ENCODE measurements at regions not wholly inside any gene's neighbourhood (a gene's known extent, or its start where the extent isn't known, plus 50 kb on each side); places are given as distances from the start of the nearest gene placed in this dataset.

- no peak overlapping the region for H3K27ac ChIP-seq (ENCODE audit: low read length)
- TF ChIP-seq TCF7L2 (IDR thresholded peaks at IDR 0.05; ENCODE audit: low read depth, low read length) (no peak), SIN3A (IDR thresholded peaks at IDR 0.05; ENCODE audit: borderline replicate concordance, insufficient read depth, low read depth, low read length) (no peak), REST (IDR thresholded peaks at IDR 0.05; ENCODE audit: insufficient read depth in 1 of 2, low read depth in 2 of 2, low read length in 1 of 2) (no peak)
- H3K9me3 ChIP-seq (ENCODE audit: control insufficient read depth, insufficient read depth, low read depth, low read length): no peaks in the 10 kb centered on the region
- no peaks in the 10 kb centered on the region for H3K36me3 ChIP-seq (ENCODE audit: control insufficient read depth, insufficient read depth, low read length)
- ATAC-seq (no peak), DNase-seq (ENCODE audit: low read depth, low spot score) (no peak)
- no peaks in the 10 kb centered on the region for H3K27me3 ChIP-seq (ENCODE audit: control insufficient read depth, insufficient read depth, low read length)
- ChIA-PET POLR2A (no interaction called here), CTCF (no interaction called here)
- in situ Hi-C loops (cut with HindIII; ENCODE audit: low pct_unique_long_range_greater_than_20kb, low sequenced_read_pairs) (no loop called here), intact Hi-C loops (cut with micrococcal nuclease; ENCODE audit: unreplicated experiment) (no loop called here)
- H3K4me1 ChIP-seq (ENCODE audit: control insufficient read depth, insufficient read depth, low read length): no peaks in the 10 kb centered on the region
- BruUV-seq (replicated peaks): no TSS peak
- no peak overlapping the region for H3K4me3 ChIP-seq (ENCODE audit: low read depth in 2 of 2, low read length in 2 of 2)
Observed at GRCh38 chr9:16357828-16358227, 512.6 kb downstream of the BNC2 start.

DNA sequence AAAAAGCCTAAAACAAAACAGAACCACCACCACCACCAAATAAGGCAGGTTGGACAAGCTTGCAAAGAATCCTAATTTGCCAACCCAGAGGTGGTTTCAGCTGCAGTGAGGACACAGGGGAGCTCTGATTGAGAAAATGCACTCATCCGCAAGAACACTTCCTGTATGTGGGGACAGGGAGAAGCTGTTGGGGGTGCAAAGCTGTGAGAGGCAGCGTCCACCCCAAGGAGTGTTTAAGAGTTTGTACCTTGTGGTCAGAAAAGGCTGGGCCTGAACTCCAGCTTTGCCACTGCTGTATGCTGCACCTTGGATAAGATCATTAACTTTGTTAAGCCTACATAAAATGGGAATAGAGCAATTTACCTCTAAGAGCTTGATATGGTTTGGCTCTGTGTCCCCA is 511.7 kb downstream of the BNC2 start:
- no peak overlapping the region for H3K27ac ChIP-seq (ENCODE audit: low read length)
- ChIA-PET CTCF (no interaction called here), POLR2A (no interaction called here)
- H3K9me3 ChIP-seq (ENCODE audit: control insufficient read depth, insufficient read depth, low read depth, low read length): no peaks in the 10 kb centered on the region
- in situ Hi-C loops (cut with HindIII; ENCODE audit: low pct_unique_long_range_greater_than_20kb, low sequenced_read_pairs) (no loop called here), intact Hi-C loops (cut with micrococcal nuclease; ENCODE audit: unreplicated experiment) (no loop called here)
- DNase-seq (ENCODE audit: low read depth, low spot score) (no peak), ATAC-seq (no peak)
- no peak overlapping the region for H3K4me3 ChIP-seq (ENCODE audit: low read depth in 2 of 2, low read length in 2 of 2)
- TF ChIP-seq SIN3A (IDR thresholded peaks at IDR 0.05; ENCODE audit: borderline replicate concordance, insufficient read depth, low read depth, low read length): no peak
- no peak for TF ChIP-seq POLR2AphosphoS5 (IDR thresholded peaks at IDR 0.05; ENCODE audit: low read depth, low read length)
- TF ChIP-seq CTCF (IDR thresholded peaks at IDR 0.05): no peak
- TF ChIP-seq TCF7L2 (IDR thresholded peaks at IDR 0.05; ENCODE audit: low read depth, low read length): no peak
- TF ChIP-seq REST (IDR thresholded peaks at IDR 0.05; ENCODE audit: insufficient read depth in 1 of 2, low read depth in 2 of 2, low read length in 1 of 2): no peak
- H3K36me3 ChIP-seq (ENCODE audit: control insufficient read depth, insufficient read depth, low read length): no peaks in the 10 kb centered on the region
- H3K4me1 ChIP-seq (ENCODE audit: control insufficient read depth, insufficient read depth, low read length): no peaks in the 10 kb centered on the region
- BruUV-seq (replicated peaks): no TSS peak
- no peaks in the 10 kb centered on the region for H3K27me3 ChIP-seq (ENCODE audit: control insufficient read depth, insufficient read depth, low read length)
